ENCODE measurements at regions not wholly inside any gene's neighbourhood (a gene's known extent, or its start where the extent isn't known, plus 50 kb on each side); places are given as distances from the start of the nearest gene placed in this dataset.

- TF ChIP-seq CTCF (IDR thresholded peaks at IDR 0.05) (no peak), POLR2A (IDR thresholded peaks at IDR 0.05) (no peak)
Observed at GRCh38 chr10:30705625-30706149, 76.1 kb upstream of the LYZL2 start.

Data from uterus (tissue), 2 donors.